Dermis blood vessel endothelial cell (primary cell): ENCODE measurements at regions not wholly inside any gene's neighbourhood (a gene's known extent, or its start where the extent isn't known, plus 50 kb on each side); places are given as distances from the start of the nearest gene placed in this dataset.

Experiments used
- DNase-seq: peaks from one replicate; pipeline ENCODE4 v3.0.0; 2010

DNA sequence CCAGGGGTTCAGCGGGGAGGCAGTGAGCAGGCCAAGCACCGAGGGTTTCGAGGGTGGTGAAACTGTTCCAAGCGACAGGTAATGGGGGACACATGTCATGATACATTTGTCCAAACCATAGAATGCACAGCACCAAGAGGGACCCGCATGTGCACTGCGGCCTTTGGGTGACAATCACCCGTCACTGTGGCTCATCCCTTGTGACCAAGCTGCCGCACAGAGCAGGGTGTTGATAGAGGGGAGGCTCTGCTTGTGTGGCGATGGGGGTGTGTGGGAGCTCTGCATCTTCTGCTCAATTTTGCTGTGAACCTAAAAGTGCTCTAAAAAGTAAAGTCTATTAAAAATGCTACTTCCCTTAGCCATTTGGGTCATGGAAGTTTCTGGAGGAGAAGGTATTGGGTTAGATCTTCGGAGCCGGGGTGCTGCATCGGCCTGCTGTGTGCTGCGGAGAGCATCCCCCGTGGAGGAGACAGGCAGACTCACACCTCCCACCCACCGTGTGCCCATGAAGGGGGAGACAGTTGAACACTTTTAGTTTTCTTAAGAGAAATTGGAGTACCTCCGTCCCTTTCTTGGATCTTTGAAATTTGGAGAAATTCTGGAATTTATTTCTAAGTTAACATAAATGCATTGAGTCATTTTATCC, 280.4 kb upstream of the IRX2 start:
- no peak for DNase-seq

DNA sequence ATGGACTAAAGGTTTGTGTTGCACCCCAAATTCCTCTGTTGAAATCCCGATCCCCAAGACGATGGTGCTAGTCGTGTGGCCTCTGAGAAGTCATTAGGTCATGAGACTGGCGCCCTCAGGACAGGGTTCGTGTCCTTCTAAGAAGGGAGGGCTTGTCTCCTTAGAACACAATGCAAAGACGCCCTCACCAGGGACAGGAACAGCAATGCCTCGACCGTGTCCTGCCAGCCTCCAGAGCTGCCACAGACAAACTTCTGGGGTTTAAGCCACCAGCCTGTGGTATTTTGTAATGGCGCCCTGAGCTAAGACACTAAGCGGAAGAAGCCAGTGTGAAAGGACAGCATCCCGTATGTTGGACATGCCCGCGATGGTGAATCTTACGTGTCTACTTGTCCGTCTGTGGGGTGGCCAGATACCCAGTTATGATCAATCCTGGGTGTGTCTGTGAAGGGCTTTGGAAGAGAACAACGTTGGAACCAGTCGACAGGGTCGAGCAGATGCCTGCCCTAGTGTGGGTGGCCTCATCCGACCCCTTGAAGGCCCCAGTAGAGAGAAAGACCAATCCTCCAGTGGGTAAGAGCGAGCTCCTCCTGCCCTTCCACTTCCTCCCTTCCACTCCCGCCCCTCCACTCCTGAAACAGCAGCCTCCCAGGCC, 279.2 kb upstream of the IRX2 start:
- DNase-seq, result no peak

DNA sequence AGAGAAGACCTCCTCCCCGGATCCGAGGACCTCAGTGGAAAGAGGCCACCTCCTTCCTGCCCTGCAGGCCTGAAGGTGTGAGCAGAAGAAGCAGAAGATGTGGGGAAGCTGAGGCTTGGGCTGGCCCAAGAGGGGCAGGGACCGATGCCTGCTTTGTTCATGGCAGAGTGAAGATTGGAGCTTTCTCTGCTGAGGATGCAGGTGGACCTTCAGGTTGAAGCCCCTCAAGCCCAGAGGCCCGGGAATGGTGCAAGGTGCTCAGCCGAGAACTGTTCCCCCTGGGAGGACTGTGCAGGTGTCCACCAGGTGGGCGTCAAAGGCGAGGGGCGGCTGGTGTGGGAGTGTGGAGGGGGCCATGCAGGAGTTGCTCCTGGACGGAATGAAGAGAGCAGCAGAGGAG, 277.9 kb upstream of the IRX2 start:
- DNase-seq, result no peak

DNA sequence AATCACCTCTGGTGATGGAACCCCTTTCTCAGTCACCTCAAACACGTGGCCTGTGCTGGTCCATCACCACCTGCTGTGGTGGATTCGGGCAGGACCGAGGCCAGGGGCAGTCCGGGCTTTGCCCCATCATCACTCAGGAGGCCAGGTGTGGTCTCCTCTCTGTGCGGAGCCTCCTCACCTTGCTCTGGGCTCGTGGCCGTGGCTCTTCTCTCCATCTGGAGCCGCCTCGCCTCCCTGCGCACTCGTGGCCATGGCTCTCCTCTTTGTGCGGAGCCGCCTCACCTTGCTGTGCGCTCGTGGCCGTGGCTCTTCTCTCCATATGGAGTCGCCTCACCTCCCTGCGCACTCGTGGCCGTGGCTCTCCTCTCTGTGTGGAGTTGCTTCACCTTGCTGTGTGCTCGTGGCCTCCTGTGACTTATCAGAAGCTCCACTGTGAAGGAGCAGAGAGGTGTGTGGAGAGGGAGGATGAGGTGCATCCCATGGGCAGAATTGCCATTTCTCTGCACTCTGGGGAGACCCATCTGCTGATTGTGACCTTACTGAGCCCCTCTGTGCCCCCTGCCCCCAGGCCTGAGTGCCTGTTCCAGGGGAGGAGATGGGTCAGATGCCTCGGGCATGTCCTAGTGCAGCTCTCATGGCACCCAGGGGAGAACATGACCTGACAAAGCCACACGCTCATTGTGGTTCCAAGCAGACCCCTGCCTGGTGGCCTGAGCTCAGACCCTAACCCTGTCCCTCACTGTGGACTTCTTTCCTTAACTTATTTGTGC, 276.6 kb upstream of the IRX2 start:
- DNase-seq, result no peak

DNA sequence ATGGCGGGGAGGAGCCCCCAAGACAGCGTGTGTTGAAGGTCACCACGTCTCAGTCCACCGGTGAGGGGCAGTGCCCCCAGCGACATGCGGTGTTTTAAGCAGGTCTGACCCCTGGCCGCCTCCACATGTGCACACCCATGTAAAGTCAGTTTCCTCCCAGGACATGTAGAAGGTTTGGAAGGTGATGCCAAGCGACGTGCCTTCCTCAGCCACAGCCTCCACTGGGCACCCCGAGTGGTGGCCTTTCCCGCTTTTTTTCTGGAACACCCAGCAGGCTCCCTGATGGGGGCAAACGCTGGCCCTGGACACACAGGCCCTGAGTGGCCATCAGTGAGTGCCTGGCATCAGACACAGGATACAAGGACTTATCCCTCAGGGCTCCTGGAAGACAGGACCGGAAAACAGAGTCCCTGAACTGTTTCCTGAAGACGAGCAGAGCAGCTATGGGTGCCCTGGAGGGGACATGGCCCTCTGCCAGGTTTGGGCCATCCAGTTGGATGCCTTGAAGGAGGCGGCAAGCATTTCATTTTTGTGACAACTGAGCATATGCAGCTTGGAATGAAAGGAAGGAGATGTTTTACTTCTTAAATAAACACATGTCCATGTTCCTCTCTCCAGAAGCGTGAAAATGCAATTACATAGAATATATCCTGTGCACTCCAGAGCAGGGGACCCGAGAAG, 275.8 kb upstream of the IRX2 start:
- DNase-seq, result no peak

DNA sequence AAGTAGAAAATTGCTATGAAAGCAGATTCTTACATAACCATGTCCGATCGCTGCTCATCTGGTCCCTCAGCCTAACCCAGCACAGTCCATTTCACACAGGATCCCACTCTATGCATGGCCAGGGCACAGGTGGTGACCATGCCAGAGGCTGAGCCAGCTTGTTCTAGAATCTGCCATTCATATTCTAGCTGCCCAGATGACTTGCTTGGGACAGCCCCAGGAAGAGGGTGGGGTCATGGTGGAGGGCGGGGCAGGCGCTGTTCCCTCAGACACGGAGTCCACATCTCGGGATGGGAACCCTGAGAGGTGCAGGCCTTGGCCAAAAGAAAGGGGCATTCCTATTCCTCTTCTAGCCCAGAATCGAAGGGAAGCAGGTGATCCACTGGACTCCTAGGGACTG, 275.2 kb upstream of the IRX2 start:
- DNase-seq, result no peak

DNA sequence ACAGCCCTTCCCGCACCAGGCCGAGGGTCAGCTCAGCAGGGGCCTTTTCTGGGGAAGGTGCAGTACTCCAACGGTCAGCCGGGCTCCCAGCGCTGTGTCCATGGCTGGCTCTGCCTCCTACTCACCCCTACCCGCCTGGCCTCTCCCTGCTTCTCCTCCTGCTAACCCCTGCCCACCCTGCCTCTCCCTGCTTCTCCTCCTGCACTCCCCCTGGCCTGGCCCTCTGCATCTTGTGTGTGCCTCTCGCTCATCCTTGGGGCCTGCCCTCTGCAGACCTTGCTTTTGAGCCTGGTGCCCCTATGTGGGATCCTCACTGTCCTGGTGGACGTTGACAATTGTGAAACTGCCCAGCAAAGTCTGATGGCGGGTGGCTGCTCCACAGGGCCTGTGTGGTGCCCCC, 274.6 kb upstream of the IRX2 start:
- DNase-seq, result no peak

DNA sequence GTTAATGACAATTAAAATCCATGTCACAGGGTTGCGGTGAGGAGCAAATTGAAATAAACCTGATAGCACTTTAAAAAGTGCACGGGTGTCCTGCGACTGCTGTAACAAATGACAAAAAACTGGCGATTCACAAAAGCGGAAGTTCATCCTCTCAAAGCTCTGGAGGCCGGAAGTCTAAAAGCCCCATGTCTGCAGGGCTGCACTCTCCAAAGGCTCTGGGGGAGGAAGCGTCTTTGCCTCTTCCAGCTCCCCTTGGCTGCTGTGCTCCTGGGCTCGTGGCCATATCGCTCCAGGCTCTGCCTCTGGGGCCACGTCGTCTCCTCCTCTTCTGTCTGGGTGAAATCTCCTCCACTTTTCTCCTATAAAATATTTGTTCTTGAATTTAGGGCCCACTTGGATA, 273.9 kb upstream of the IRX2 start:
- no peak for DNase-seq

DNA sequence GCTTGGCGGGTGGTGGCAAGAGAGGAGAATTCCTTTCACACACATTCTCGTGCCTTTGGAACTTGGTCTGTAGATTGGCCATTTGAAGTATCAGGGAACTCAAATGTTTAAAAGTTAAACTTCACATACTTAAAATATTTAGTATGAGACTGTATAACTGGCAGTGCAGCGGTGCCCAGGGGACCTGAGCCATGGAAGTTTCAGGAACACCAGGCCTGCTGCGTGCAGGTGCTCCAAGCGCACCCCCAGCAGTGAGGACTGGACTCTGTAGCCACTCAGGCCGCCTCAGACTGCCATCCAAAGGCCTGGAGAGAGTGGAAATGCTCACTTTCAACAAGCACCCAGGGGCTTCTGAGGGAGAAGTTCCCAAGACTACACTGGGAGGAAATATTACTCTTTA, 273.5 kb upstream of the IRX2 start:
- no peak for DNase-seq

DNA sequence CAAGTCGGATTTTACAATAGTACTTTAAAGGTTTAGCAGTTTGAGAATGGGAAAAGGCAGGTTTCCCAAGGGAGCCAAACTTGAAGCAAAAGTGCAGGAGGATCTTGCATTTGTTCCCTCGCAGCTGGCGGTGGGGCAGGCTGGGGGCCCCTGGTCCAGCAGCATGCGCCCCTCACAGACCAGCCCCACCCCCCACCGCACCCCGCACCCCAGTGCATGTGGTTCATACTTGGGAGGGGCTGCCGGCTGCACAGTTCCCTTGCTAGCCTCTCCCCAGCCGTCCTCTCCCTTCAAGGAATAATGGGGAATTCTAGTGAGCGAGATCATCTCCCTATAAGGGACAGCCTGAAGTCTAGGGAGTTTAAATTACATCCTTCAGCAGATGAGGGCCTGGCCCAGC, 273.1 kb upstream of the IRX2 start:
- no peak for DNase-seq

DNA sequence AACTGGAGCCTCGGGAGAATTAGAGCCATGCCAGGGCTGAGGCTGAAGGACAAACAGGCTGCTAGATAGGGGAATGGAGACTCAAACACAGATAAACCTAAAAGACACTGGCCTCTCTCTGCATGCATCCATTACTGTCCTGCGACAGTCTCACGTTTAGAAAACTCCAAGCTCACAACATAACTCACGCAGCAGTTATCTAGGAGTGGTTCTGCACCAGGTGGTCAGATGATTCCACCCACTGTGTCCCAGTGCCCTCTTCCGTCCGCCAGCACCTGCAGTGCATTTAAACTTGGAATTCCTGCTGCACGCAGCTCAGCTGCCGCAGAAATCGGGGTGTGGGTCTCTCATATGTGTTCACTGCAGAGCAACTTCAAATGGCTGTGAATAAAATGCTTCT, 272.6 kb upstream of the IRX2 start:
- DNase-seq, result no peak

DNA sequence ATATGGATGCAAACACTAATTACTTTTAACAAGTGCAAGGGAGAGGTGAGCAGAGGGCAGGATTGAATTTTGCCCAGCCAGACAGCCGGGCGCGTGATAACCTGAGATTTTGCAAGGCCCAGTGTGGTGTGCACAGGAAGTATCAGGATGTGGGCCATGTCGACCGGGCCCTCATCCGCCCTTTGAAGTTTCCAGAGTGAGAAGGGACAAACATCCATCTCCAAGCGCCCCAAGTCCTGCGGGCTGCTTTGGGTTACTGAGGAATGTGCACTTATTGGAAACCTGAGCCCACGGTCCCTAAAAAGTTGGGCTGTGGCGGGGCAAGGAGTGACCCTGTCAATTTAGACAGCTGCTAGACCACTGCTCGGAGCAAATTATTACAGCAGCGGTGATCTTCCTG, 272.2 kb upstream of the IRX2 start:
- DNase-seq, result no peak

DNA sequence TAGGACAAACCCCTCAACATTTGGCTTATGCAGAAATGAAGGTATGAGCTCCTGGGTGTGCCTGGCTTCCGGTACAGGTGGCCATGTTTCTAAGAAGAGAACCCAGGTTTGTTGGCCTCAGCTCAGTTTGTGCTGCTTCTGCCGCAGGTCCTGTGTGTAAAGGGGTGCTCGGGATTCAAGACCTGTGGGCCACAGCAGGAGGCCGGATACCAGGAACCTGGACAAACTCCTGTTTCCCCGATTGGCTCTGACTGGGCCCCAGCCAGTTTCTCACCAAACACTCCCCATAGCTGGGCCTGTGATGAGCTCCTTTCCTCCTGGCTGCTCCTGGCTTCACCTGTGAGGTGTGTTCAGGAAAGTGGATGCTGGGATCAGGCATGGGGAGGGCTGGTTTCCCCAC, 271.2 kb upstream of the IRX2 start:
- DNase-seq, result no peak

DNA sequence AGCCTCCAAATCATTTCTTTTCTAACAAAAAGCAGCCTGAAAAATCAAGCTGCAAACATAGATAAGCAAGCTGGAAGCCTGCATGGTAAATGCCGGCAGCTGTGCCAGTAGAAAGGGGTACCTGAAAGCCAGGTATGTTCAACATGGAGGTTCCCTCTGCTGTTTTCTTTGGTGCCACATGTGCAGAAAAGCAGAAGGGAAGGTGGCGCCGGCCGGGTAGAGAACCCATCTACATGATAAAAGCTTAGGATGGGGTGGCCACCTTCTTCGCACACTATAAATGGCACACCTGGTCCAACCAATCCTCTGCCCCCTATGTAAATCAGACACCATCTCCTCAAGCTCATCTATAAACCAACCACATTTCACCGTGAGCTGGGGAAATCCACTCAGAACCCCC, 268.9 kb upstream of the IRX2 start:
- DNase-seq, result no peak

DNA sequence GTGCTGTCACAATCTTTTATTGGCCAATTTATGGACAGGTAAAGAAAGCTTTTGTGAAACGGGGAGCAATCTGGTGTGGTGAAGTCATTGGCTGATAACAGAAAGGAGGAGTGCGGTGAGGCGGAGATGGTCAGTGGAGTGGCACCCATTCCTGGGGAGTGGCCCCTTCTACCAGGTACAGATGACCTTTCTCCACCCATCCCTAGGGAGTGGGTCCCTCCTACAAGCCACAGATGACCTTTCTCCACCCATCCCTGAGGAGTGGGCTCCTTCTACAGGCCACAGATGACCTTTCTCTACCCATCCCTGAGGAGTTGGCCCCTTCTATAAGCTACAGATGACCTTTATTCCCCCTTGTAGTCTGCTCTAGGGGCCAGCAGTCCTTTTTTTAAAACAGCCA, 267.6 kb upstream of the IRX2 start:
- DNase-seq, result no peak

DNA sequence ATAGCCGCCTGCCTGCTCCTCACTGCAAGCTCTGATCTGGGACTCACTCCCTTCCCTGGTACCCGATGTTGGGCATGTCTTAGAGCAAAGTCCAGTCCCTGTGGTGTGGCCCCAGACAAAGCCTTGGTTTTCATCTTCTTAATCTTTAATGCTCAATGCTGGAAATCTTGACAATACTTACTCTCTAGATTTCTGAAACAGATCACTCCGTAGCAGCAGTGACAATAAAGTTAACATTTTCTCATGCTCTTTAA, 260.2 kb upstream of the IRX2 start:
- DNase-seq, result no peak

DNA sequence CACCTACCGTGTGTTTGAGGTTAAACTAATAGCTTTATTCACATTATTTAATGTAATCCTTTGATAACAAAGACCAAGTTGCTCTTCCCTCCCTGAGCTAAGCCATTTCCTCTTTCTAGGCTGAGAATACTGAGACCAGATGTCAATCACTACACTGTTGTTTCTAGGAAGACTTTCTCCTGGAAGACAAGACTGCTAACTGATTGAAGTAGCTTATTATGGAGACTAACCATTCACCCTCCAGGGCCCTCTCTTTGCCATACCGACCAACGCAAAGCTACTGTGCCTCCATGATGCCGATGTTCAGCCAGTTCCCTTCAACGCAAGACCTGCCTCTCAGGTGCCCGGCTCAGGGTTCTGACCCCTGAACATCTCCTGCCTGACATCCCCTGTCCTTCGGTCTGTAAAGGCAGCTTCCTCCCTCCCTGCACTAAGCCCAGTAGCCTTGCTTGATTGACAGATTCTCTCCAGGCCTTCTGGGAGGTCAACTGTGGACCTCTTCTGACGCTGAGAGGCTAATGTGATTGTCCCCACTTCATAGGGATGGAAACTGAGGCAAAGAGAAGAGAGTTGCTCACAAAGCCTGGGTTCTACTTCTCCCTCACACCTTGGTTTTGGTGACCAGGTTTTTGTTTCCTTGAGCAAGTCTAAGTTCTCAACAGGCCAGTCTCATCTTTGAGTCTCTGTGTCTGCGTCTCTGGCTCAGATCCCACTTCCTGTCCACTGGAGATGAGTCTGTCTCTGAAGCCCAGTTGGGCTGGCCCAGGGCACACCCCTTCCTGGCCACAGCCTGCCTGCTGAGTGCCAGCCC, 259.7 kb upstream of the IRX2 start:
- DNase-seq, result no peak

DNA sequence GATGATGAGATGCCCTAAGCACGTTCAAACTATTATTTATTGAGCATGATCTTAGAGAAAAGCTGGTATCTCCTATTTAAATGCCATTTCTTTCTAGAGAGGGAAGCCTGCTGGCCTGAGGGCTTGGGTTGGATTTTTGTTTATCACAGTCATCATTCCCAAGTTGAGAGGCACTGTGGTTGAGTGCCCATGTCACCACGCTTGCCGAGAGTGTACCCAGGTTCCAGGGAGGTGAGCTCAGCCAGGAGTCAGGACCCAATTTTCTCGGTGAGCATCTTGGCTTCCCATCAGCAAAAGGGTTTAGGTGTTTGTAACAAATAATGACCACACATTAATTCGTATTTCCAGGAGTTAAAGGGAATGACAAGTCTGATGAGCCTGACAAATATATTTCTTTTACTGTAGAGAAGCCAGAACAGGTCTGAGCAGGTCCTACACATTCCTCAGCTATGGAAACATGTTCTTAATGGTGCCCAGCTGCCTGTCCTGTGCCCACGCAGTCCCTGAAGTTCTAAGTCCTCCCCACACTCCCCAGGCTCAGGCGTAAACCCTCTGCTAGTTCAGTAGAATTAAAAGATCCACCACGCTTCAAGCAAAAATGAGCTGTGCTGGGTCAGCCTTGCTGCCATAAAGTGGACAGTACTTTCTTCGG, 258.9 kb upstream of the IRX2 start:
- no peak for DNase-seq

DNA sequence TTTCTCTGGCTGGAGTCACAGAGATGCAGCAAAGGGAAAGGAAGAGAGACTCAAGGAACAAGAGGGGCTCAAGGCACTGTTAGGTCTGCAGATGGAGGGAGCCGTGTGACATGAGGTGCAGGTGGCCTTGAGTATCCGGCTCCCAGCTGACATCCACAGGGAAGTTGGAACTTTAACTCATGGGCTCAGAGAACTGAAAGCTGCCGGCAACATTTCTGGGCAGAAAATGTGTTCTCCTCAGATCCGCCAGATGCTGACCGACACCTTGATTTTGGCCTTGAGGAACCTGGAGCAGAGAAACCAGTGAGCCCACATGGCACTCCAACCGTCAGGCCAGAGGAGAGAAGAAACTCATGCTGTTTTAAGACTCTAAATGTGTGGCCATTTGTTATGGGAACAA, 258.1 kb upstream of the IRX2 start:
- no peak for DNase-seq

DNA sequence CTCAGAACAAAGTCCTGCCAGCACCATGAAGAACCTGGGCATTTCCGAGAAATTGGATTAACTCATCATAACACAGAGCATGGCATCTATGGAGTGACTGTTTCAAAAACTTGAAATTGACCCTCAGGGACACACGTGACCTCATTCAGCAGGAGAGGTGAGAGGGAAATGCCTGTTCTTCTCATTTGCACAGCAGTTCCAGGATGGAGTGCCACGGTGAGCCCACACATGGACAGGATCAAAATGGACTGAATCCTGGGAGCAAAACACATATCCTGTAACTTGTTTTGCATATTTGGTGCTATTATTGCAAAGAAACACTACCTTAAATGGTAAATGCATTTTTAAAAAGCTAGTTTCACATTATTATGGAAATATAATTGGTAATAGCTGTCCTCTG, 256.1 kb upstream of the IRX2 start:
- no peak for DNase-seq

DNA sequence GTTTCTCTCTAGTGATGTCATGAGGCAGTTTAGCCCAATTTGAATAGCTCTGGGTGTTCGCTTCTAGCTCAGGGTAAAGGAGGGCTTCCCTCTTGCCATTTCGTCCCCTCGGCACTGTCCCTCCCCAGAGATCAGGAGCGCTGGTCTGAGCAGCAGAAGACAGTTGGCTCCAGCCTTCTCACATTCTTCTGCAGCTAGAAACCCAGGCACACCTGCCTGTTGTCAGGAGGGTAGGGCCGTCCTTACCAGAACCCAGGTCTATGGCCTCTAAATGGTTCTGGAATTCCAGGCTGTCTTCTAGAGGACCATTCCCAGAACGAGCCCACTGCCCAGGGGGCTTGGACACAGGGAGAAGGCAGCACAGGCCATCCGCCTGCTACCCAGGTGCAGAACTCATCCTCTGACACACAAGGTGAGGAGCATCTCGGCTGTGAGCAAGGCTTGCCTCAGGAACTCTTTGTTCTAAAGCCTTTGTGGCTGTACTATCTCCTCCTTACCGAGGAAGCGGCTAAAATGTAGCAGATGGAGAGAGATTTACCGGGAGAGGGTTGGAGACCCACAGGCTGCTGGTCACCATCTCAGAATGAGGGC, 255.6 kb upstream of the IRX2 start:
- no peak for DNase-seq

DNA sequence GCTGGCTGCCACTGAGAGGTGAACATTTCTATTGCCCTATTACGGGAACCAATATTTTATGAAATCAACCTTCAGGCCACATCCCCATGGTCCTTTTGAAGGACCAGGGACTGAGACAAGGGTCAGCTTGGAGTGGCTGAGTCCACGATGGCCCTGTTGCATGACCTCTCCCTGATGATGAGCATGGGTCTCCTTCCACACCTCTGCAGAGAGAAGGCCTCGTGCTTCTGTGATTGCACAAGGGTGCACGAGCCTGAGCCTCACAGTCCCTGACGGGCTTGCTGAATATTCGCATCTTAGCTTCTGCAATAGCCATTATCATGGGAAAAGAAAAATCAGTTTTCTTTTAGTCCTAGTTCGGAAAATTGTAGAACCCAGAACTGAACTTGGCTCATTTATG, 255.0 kb upstream of the IRX2 start:
- DNase-seq, result no peak
